Smooth muscle cell (in vitro differentiated cells): ENCODE measurements at regions not wholly inside any gene's neighbourhood (a gene's known extent, or its start where the extent isn't known, plus 50 kb on each side); places are given as distances from the start of the nearest gene placed in this dataset.

Experiments
- DNase-seq: peaks from one replicate; lab custom pipeline; 2025; ENCODE audit not compliant: unreplicated experiment; lab: John Stamatoyannopoulos, UW
- H2AFZ ChIP-seq: fragments of 200-600 bp; sonication (generic); 2 replicates; pipeline ENCODE4 v1.6.0; 2016; ENCODE audit warnings: antibody characterized with exemption, low read depth, mild to moderate bottlenecking
- H3F3A ChIP-seq: fragments of 200-600 bp; sonication (generic); 2 replicates; pipeline ENCODE4 v1.6.0; 2017; ENCODE audit warnings: antibody characterized with exemption, low read depth
- H3K27ac ChIP-seq: fragments of 200-600 bp; sonication (generic); 2 replicates; pipeline ENCODE4 v1.5.1; 2016; ENCODE audit warnings: low read depth, mild to moderate bottlenecking
- H3K27me3 ChIP-seq: fragments of 200-600 bp; sonication (generic); 2 replicates; pipeline ENCODE4 v1.6.1; 2016; ENCODE audit warnings: low read depth, mild to moderate bottlenecking
- H3K36me3 ChIP-seq: fragments of 200-600 bp; sonication (generic); 2 replicates; pipeline ENCODE4 v1.5.1; 2016; ENCODE audit warnings: low read depth
- H3K4me1 ChIP-seq: fragments of 200-600 bp; sonication (generic); 2 replicates; pipeline ENCODE4 v1.5.1; 2016; ENCODE audit warnings: low read depth
- H3K4me2 ChIP-seq: fragments of 200-600 bp; sonication (generic); 2 replicates; pipeline ENCODE4 v1.6.0; 2016; ENCODE audit warnings: mild to moderate bottlenecking
- H3K4me3 ChIP-seq: fragments of 200-600 bp; sonication (generic); 2 replicates; pipeline ENCODE4 v1.5.1; 2016; ENCODE audit warnings: mild to moderate bottlenecking
- H3K79me2 ChIP-seq: fragments of 200-600 bp; sonication (generic); 2 replicates; pipeline ENCODE4 v1.6.0; 2016; ENCODE audit warnings: low read depth, mild to moderate bottlenecking
- H3K9ac ChIP-seq: fragments of 200-600 bp; sonication (generic); 2 replicates; pipeline ENCODE4 v1.6.0; 2016; ENCODE audit warnings: low read depth
- H3K9me3 ChIP-seq: fragments of 200-600 bp; sonication (generic); replicated peaks from 2 replicates; pipeline ENCODE4 v1.5.1; 2016; ENCODE audit warnings: low read depth
- H4K20me1 ChIP-seq: fragments of 200-600 bp; sonication (generic); 2 replicates; pipeline ENCODE4 v1.6.0; 2016; ENCODE audit warnings: low read depth
- WGBS: methylation state at CpG from one replicate; pipeline ENCODE4 v1.1.7; 2016; ENCODE audit warnings: low lambda C conversion rate; 5-methylcytosine and 5-hydroxymethylcytosine counted together
- TF ChIP-seq, protein P1 (sequence below): fragments of 200-600 bp; sonication (generic); IDR thresholded peaks from 2 replicates; pipeline ENCODE4 v1.5.1; 2017; ENCODE audit warnings: borderline replicate concordance, mild to moderate bottlenecking, antibody characterized with exemption; ENCODE audit not compliant: insufficient read depth, poor library complexity, severe bottlenecking

DNA sequence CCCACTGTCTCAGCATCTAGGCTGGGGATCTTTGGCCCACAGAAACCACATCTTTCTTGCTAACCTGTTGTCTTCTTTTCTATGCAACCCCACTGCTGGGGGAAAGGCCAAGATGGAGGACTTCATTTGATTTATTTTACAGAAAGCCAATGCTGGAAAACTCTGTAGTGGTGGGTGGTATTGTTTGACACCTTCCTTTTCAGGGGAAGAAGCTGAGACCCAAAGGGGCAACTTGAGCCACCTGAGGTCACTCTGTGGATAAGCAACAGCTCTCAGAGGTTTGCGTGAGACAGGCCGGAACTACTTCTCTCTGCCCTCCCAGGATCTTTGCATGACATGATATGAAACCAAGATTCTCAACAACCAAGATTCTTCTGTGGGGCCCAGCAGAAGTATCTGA is 645.2 kb downstream of the VRK1 start:
- H3K27ac ChIP-seq, result no peak overlapping the region
- 91% methylated on average over 2 of the region's 2 CpGs for WGBS
- H3K36me3 ChIP-seq, result no peaks in the 10 kb centered on the region
- DNase-seq, result no peak
- H3K9ac ChIP-seq, result no peak overlapping the region
- H3K9me3 ChIP-seq, result no peaks in the 10 kb centered on the region
- H2AFZ ChIP-seq, result no peak overlapping the region
- H3K27me3 ChIP-seq, result no peaks in the 10 kb centered on the region
- H3F3A ChIP-seq, result no peaks in the 10 kb centered on the region
- no peaks in the 10 kb centered on the region for H3K79me2 ChIP-seq
- H4K20me1 ChIP-seq, result no peaks in the 10 kb centered on the region
- H3K4me3 ChIP-seq, result no peak overlapping the region
- H3K4me2 ChIP-seq, result no peak overlapping the region
- no peaks in the 10 kb centered on the region for H3K4me1 ChIP-seq
- TF ChIP-seq, protein P1, sequence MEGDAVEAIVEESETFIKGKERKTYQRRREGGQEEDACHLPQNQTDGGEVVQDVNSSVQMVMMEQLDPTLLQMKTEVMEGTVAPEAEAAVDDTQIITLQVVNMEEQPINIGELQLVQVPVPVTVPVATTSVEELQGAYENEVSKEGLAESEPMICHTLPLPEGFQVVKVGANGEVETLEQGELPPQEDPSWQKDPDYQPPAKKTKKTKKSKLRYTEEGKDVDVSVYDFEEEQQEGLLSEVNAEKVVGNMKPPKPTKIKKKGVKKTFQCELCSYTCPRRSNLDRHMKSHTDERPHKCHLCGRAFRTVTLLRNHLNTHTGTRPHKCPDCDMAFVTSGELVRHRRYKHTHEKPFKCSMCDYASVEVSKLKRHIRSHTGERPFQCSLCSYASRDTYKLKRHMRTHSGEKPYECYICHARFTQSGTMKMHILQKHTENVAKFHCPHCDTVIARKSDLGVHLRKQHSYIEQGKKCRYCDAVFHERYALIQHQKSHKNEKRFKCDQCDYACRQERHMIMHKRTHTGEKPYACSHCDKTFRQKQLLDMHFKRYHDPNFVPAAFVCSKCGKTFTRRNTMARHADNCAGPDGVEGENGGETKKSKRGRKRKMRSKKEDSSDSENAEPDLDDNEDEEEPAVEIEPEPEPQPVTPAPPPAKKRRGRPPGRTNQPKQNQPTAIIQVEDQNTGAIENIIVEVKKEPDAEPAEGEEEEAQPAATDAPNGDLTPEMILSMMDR, result no peak

DNA sequence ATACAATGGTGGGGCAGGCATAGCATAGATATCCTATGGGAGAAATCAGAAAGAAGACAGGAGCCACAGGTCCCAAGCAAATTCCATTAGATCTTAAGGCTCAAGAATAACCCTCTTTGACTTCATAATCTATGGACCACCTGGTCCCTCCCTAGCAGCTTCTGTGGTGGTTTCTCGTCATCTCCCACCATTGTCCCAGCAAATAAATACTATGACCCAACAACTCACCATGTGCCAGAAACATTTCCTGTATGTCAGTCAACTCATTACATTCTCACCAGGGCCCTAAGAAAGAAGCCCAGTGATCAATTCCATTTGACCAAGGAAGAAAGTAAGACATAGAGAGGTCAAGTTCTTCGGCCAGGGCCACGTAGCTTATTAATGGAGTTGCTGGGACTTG is 646.2 kb downstream of the VRK1 start:
- Histone ChIP-seq H3F3A (no peaks in the 10 kb centered on the region), H2AFZ (no peak overlapping the region), H3K36me3 (no peaks in the 10 kb centered on the region), H3K27ac (no peak overlapping the region), H3K9ac (no peak overlapping the region), H3K79me2 (no peaks in the 10 kb centered on the region), H3K9me3 (no peaks in the 10 kb centered on the region), H3K4me2 (no peak overlapping the region), H3K4me3 (no peak overlapping the region), H3K27me3 (no peaks in the 10 kb centered on the region), H4K20me1 (no peaks in the 10 kb centered on the region), H3K4me1 (no peaks in the 10 kb centered on the region)
- TF ChIP-seq, protein P1, result no peak
- WGBS, result 81% methylated on average over 3 of the region's 3 CpGs
- no peak for DNase-seq

DNA sequence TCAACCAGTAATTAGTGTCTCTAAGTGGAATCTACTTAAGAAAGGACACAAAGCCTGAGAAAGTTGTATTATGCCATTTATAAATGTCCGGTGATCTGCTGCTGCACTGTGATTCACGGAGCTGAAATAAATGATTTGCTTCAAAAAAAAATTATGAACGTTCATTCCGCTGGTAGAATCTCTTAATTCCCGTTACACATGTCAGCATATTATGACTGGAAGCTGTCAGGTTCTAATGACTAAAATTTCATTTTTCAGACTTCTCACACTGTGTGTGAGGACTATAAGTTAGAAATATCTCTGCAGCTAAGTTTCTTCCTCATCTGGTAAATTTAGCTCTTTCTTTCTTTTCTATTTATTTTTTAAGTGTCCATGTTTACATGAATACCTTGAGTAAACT is 647.1 kb downstream of the VRK1 start:
- no peaks in the 10 kb centered on the region for H3K4me1 ChIP-seq
- H3K4me3 ChIP-seq, result no peak overlapping the region
- no peaks in the 10 kb centered on the region for H4K20me1 ChIP-seq
- H3K27ac ChIP-seq, result no peak overlapping the region
- H3K79me2 ChIP-seq, result no peaks in the 10 kb centered on the region
- no peak overlapping the region for H2AFZ ChIP-seq
- no peak overlapping the region for H3K4me2 ChIP-seq
- DNase-seq, result no peak
- no peaks in the 10 kb centered on the region for H3K36me3 ChIP-seq
- no peaks in the 10 kb centered on the region for H3K9me3 ChIP-seq
- 94% methylated on average over 5 of the region's 5 CpGs for WGBS
- H3K9ac ChIP-seq, result no peak overlapping the region
- TF ChIP-seq, protein P1, result no peak
- H3K27me3 ChIP-seq, result no peaks in the 10 kb centered on the region
- no peaks in the 10 kb centered on the region for H3F3A ChIP-seq

DNA sequence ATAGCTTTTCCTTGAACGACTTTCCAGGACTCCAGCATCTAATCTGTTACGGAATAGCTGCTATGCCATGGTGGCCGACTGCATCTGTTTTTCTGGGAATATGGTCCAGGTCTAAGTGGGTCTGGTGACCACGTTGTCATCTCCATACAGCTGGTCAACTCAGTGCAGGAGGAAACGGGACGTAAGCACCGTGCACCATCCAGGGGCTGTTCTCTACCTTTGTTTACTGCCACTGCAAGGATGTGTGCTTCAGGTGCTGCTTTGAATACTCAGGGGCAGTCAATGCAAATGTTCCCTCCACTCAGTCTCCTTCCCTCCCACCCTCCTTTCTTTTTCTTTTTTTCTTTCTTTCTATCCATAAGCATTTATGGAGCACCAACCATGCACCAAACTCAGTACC is 648.2 kb downstream of the VRK1 start:
- Histone ChIP-seq H3K36me3 (no peaks in the 10 kb centered on the region), H3K27ac (no peak overlapping the region), H2AFZ (no peak overlapping the region), H3K4me2 (no peak overlapping the region), H3K27me3 (no peaks in the 10 kb centered on the region), H3K9ac (no peak overlapping the region), H3K79me2 (no peaks in the 10 kb centered on the region), H3K9me3 (no peaks in the 10 kb centered on the region), H3K4me3 (no peak overlapping the region), H4K20me1 (no peaks in the 10 kb centered on the region), H3F3A (no peaks in the 10 kb centered on the region), H3K4me1 (no peaks in the 10 kb centered on the region)
- TF ChIP-seq, protein P1, result no peak
- WGBS, result 92% methylated on average over 7 of the region's 7 CpGs
- no peak for DNase-seq
